Ascending aorta (tissue), 2 donors: ENCODE measurements at regions not wholly inside any gene's neighbourhood (a gene's known extent, or its start where the extent isn't known, plus 50 kb on each side); places are given as distances from the start of the nearest gene placed in this dataset.

Experiments
- DNase-seq, 2 donors: peaks; one replicate each; pipeline ENCODE4 v3.0.0-alpha.2; 2019; ENCODE audit warnings: low spot score in 2 of 2
- H3K27ac ChIP-seq, 2 donors: fragments of 200-600 bp; sonication (generic); one replicate each; pipeline ENCODE4 v1.5.1; 2016 to 2017; ENCODE audit warnings: mild to moderate bottlenecking in 1 of 2
- H3K27me3 ChIP-seq: fragments of 200-600 bp; sonication (generic); one replicate; pipeline ENCODE4 v1.5.1; 2017
- H3K36me3 ChIP-seq, 2 donors: fragments of 200-600 bp; sonication (generic); one replicate each; pipeline ENCODE4 v1.5.1; 2016
- H3K4me1 ChIP-seq, 2 donors: fragments of 200-600 bp; sonication (generic); one replicate each; pipeline ENCODE4 v1.5.1; 2016 to 2017; ENCODE audit warnings: mild to moderate bottlenecking in 1 of 2
- H3K4me3 ChIP-seq, 2 donors: fragments of 200-600 bp; sonication (generic); one replicate each; pipeline ENCODE4 v1.5.1; 2016 to 2017; ENCODE audit warnings: mild to moderate bottlenecking in 1 of 2
- H3K9me3 ChIP-seq, 2 donors: fragments of 200-600 bp; sonication (generic); one replicate each; pipeline ENCODE4 v1.5.1; 2016
- intact Hi-C: fragments of 100-400 bp; cut with DNase I; formaldehyde crosslinking; loops from one replicate; pipeline ENCODE4 v1.15.1; 2023
- TF ChIP-seq, protein P1 (sequence below), 3 experiments: fragments of 200-600 bp in 2 of 3; fragments of 450-650 bp in 1 of 3; sonication (generic) in 2 of 3; IDR thresholded peaks; one replicate each; pipeline ENCODE4 v1.5.1; 2016 to 2019; ENCODE audit warnings: antibody characterized with exemption in 3 of 3, mild to moderate bottlenecking in 1 of 3, moderate library complexity in 1 of 3

DNA sequence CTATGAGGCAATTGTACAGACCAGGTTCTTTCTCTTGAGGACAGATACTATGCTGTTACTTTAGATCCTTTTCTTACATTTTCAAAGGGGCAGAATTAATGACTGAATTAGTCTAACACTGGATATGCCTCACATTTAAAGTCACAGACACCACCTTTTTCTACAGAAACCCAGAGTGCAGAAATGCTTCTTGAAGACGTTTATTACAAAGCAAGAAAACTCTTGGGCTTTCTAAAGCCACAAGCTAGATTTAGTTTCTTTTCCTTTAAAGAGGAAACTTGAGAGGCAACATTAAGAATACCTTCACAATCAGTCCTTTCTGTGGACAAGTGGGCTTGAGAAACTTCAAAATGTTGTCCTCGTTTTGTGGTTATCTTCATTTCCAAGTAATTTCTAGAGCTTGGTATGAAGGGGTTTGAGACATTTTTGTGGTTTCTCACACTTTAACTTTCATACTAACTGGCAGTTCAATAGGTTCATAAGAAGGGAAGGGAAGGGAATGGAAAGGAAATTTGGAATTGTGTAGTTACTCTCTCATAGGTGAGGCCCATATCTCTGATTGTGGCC, 527.4 kb downstream of the RASEF start:
- intact Hi-C loops, result no loop called here
- TF ChIP-seq, protein P1, sequence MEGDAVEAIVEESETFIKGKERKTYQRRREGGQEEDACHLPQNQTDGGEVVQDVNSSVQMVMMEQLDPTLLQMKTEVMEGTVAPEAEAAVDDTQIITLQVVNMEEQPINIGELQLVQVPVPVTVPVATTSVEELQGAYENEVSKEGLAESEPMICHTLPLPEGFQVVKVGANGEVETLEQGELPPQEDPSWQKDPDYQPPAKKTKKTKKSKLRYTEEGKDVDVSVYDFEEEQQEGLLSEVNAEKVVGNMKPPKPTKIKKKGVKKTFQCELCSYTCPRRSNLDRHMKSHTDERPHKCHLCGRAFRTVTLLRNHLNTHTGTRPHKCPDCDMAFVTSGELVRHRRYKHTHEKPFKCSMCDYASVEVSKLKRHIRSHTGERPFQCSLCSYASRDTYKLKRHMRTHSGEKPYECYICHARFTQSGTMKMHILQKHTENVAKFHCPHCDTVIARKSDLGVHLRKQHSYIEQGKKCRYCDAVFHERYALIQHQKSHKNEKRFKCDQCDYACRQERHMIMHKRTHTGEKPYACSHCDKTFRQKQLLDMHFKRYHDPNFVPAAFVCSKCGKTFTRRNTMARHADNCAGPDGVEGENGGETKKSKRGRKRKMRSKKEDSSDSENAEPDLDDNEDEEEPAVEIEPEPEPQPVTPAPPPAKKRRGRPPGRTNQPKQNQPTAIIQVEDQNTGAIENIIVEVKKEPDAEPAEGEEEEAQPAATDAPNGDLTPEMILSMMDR (IDR thresholded peaks at IDR 0.05), result no peak
- Histone ChIP-seq H3K36me3 (no peaks in the 10 kb centered on the region), H3K27me3 (no peaks in the 10 kb centered on the region), H3K9me3 (no peaks in the 10 kb centered on the region), H3K27ac (no peak overlapping the region), H3K4me3 (no peak overlapping the region), H3K4me1 (no peaks in the 10 kb centered on the region)
- no peak for DNase-seq

DNA sequence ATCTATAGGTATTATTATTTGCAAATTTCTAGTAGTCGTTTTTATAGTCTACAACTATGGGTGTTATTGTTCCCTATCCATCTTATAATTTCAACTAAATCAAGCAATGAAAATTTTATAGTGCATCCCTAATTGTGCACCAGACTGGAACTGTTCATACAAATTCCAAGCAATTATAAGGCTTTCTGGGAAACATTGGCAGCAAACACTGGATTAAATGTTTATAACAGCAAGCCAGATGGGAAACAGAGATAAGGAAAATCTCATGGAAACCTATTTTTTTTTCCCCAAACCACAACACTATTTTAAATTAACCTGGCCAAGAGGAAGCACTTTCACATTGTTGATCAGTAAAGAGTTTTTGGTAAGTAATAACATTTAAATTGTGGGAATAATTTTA, 524.3 kb downstream of the RASEF start:
- no peak overlapping the region for H3K4me3 ChIP-seq
- no peaks in the 10 kb centered on the region for H3K27me3 ChIP-seq
- no peak for DNase-seq
- TF ChIP-seq, protein P1 (IDR thresholded peaks at IDR 0.05), result no peak
- H3K9me3 ChIP-seq, result no peaks in the 10 kb centered on the region
- H3K27ac ChIP-seq, result no peak overlapping the region
- no peaks in the 10 kb centered on the region for H3K4me1 ChIP-seq
- intact Hi-C loops, result no loop called here
- H3K36me3 ChIP-seq, result no peaks in the 10 kb centered on the region

DNA sequence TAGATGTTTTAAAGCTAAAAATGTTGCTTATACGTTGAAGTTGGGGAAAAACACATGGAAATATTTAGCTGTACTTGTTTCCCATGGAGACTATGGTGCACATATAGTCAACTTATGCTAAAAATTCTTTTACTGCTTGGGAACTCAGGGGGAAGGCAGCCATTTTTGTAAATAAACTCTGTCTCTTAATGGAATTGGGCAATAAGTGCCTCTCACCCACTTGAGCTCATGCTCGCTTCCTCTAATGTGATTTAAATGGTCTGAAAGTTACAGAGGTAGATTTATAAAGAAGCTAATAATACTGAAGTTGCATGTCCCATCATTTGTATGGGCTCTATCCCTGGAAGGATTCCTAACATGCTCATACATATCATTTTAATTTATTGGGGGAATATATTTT, 523.8 kb downstream of the RASEF start:
- Histone ChIP-seq H3K36me3 (no peaks in the 10 kb centered on the region), H3K27me3 (no peaks in the 10 kb centered on the region), H3K9me3 (no peaks in the 10 kb centered on the region), H3K4me3 (no peak overlapping the region), H3K27ac (no peak overlapping the region), H3K4me1 (no peaks in the 10 kb centered on the region)
- no peak for DNase-seq
- TF ChIP-seq, protein P1 (IDR thresholded peaks at IDR 0.05), result no peak
- intact Hi-C loops, result no loop called here

DNA sequence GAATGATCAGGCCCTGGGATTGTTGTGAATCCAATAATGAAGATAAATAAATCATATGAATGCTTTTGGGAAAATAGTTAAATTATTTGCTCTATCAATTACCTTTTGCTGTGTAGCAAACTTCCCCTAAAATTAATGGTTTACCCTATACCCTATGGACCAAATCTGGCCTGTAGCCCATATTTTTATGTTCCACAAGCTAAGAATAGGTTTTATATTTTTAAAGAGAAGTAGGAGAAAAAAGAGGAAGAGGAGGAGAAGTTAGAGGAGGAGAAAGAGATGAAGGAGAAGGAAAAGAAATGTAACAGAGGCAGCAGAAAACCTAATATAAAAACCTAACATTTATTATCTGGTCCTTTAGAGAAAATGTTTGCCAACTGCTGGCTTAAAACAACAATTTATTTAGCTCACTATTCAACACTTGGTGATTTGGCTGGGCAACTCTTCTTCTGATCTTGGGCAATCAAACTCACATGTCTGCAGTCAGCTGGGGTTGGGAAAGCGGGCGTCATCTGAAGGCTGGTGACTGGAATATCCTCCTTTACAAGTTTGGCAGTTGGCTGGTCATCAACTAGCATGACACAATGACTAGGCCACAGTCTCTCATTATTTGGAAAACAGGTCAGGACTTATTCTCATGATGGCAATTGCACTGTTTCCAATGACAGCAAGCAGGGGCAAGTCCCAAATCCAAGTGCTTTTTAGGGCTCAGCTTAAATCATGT, 522.9 kb downstream of the RASEF start:
- H3K27ac ChIP-seq, result no peak overlapping the region
- no peaks in the 10 kb centered on the region for H3K36me3 ChIP-seq
- no peaks in the 10 kb centered on the region for H3K9me3 ChIP-seq
- H3K4me1 ChIP-seq, result no peaks in the 10 kb centered on the region
- no peaks in the 10 kb centered on the region for H3K27me3 ChIP-seq
- TF ChIP-seq, protein P1 (IDR thresholded peaks at IDR 0.05), result no peak
- intact Hi-C loops, result no loop called here
- no peak for DNase-seq
- no peak overlapping the region for H3K4me3 ChIP-seq

DNA sequence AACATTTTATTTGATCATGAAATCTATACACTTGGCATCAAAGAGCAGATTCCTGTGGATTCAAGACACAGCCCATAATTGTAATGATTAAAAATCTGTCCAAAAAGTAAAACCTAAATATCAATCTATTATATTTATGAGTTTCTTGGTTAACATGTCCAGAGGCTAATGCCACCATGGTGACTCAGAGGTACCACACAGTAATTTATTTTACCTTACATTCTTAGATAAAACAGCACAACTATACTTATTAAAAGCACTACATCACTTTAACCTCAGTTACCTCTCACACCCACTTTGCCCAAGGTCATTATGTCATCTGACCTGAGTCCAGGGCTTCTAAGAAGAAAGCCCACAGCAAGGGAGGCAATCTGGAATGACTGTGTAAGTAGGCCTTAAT, 519.2 kb downstream of the RASEF start:
- no peaks in the 10 kb centered on the region for H3K4me1 ChIP-seq
- no peak for DNase-seq
- intact Hi-C loops, result no loop called here
- TF ChIP-seq, protein P1 (IDR thresholded peaks at IDR 0.05), result no peak
- no peak overlapping the region for H3K4me3 ChIP-seq
- H3K9me3 ChIP-seq, result no peaks in the 10 kb centered on the region
- no peaks in the 10 kb centered on the region for H3K27me3 ChIP-seq
- H3K27ac ChIP-seq, result no peak overlapping the region
- no peaks in the 10 kb centered on the region for H3K36me3 ChIP-seq
